NCI-H1092 treated with DMSO at 0.1 percent for 48 hours (cell line): ENCODE measurements at regions not wholly inside any gene's neighbourhood (a gene's known extent, or its start where the extent isn't known, plus 50 kb on each side); places are given as distances from the start of the nearest gene placed in this dataset.
"Not testable (repeated sequence)": the region's sequence is repeated elsewhere in the genome, so short reads cannot be mapped to it uniquely, and the experiment has no call there.

Experiments
- DNase-seq: peaks from one replicate; lab custom pipeline; 2025; lab: John Stamatoyannopoulos, UW

DNA sequence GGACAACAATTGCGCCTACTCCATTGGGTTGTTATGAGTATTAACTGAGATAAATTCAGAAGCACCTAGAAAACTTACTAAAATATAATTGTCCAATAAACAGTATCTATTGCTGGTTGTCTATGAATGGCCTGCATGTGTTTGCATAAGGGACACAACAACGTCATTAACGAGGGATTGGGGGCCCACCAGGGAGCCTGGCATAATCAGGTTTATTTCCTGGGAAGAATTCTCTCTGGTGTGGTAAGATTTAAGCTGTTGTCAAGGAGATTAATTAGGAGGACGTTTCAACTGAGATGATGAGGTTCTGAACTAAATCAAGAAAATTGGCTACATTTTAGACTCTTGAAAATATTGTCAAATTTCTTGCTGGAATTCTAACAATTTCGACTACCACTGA lies 176.1 kb upstream of the CDIN1 start:
- DNase-seq, result no peak

GRCh38 chr15:36406366-36406765 lies 173.1 kb upstream of the CDIN1 start:
- DNase-seq, result no peak

DNA sequence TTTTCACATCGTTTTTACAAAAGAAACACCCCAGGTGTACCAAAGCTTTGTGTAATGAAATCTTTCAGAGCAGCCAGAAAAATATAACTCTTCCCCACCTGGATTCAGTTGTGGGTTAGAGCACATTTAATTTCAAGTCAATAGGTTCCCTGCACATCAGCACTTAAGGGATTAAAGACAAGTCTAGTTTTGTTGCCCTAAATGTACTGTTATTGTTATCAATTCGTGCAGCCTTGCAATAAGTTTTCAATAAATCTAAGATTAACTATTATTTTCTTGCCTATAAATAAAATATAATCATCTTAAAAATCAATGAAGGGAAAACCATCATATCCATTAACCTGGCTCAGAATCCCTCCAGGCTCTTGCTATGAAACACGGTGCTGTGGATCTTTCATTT lies 172.5 kb upstream of the CDIN1 start:
- no peak for DNase-seq

DNA sequence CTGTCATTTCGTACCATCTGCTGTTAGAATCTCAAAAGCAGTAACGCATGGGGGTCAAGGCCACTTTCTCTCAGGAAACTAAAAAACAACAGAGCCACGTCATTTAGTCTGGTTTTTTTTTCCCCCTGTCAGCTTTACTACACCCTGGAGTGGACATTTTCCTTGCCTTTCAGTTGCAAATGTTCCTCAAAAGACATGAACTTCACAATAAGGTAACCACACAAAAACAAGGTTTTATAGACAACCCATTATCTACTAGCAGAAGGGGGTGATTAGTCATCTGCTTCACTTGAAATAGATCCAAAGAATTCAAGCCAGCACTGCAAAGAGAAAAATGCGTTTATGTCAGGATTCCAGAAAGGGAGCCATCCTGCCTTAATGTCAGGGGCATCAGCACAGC lies 171.8 kb upstream of the CDIN1 start:
- DNase-seq, result no peak

DNA sequence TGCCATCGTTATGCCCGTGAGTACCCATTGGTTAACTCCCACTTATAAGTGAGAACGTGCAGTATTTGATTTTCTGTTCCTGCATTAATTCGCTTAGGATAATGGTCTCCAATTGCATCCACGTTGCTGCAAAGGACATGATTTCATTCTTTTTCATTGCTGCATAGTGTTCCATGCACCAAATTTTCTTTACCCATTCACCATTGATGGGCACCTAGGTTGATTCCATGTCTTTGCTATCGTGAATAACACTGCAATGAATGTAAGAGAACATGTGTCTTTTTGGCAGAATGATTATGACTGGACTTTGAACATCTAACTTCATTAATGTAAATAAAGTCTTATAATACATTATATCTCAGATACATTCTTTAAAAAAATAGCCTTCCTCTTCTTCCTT lies 169.6 kb upstream of the CDIN1 start:
- no peak for DNase-seq

DNA sequence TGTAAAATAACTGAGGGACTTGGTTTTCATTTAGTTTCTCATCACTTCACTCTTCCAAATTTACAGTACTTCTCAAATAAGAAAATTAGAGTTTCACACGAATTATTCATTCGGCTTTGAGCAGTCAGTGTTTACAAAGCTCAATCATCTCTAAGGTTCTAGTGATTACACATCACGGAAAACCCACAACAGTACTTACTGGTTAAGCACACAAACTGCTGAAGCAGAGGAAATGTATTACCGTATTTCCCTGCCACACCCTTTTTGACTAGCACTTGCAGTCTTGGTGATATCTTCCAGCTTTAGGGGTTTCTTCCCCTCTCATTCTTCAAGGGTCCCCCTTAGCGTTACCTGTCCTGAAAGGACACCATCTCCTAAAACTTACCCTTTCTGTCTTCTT lies 164.8 kb upstream of the CDIN1 start:
- DNase-seq, result no peak

DNA sequence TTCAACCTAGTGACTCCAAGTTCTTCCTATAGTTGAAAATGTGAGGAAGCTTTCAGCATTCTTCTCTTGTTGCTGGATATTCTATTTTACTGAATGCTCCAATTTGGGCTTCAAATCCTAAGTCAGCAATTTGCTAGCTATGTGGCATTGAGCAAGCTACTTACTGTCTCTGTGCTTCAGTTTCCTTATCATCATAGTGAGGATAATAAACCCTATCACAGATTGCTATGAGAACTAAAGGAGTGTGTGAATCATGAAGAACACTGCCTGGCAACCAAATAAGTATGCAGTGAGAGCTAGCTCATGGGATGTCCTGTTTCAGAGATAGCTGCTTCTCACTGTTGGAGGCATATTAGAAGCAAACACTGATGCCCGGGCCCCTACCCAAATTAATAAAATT lies 163.8 kb upstream of the CDIN1 start:
- no peak for DNase-seq

DNA sequence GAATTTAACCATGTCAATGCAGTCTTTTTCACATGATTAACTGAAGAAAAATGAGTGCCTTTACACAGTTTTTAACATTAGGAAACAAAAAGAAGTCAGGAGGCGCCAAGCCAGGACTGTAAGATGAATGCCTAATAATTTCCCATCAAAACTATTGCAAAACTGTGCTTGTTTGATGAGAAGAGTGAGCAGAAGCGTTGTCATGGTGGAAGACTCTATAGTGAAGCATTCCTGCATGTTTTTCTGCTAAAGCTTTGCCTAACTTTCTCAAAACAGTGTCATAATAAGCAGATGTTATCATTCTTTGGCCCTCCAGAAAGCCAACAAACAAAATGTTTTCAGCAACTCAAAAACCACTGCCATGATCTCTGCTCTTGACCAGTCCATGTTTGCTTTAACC lies 156.8 kb upstream of the CDIN1 start:
- DNase-seq, result no peak

DNA sequence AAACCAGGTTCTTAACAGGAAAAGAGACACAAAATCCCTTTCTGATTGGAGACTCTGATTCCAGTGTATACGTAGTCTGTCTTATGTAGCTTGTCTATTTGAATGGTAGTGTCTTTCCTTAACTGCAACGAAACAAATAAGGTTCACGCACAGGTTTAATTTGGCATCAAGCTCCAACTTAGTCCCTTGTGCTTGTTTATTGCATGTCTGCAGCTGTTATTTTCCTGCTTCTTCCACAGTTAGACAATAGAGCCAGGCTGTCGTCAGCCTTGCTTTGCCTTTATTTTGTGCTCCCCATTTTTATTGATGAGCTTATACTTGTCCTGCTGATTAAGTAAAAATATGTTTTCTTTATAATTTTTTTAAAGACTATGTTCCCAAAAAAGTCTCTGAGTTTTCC lies 152.7 kb upstream of the CDIN1 start:
- DNase-seq, result no peak

DNA sequence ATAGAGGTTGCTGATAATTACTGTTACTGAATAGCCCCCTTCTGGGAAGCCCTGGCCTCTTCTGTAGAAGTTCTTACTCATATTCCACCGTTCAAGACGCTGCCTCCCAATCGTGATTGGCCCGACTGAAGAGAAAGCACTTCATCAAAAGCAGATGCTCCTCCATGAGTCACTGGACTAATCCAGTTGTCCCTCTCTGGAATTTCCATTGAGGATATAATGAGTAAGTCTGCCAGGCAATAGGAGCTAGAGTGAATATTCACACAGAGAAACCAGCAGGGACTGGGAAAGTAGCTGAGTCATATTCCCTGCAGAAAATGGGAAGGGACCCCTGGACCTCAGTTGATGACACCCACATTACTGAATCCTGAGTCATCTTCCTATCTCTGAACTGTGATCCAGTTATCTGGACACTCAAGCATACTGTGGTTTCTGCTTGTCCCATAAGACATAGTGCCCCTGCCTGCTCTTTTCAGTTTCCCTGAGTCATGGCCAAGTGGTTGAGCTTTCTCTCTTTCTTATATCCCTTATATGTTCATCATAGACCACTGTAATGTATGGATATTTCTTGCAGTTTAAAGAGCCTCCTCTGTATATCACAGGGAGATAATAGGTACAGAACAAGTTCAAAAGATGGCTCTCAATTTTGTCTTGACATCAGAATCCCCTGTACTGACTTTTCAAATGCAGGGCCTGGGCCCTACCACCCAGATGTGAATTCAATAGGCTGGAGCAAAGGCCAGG lies 151.2 kb upstream of the CDIN1 start:
- DNase-seq, result no peak

- DNase-seq, result no peak
These were observed 149.7 kb upstream of the CDIN1 start for GRCh38 chr15:36429707-36430106.

DNA sequence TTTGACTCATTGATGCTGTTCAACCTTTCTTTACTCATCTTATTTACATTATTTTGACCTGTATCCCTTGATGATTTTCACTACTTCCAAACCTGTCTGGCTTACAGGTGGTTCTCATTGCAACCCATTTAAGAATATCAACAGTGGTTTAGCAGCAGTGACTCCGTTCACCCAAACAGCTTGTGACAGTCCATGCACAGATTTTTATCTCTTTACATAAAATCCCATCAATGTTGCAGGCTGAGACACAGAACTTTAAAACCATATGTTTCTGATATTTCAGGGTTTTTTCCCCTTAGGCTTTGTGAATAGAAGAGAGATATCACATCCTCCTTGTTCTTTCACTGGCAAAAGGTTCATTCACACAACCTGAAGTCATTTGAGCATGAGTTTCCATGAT lies 149.1 kb upstream of the CDIN1 start:
- no peak for DNase-seq

DNA sequence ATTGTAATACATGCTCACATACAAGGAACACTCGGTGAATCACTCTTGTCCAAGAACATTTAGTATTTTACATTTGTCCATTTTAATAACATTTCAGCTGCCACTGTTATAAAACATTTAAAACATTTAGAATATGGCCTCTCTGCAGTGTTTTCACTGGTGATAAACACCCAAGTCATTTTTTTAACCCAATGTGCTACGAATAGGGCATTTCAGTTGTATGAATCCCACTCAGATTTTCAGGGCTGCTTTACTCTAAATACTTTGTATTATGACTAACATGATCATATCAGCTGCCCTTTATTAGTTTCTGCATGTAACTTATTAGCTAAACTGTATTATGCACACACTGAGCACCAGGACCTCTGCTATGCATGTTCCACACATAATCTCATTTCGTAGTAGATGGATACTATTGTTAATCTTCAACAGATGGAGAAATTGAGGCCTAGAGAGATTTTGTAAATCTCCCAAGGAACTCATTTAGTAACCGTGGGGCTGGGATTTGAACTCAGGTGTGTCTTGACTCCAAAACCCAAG lies 148.6 kb upstream of the CDIN1 start:
- no peak for DNase-seq

GRCh38 chr15:36432161-36432560 lies 147.3 kb upstream of the CDIN1 start:
- no peak for DNase-seq

DNA sequence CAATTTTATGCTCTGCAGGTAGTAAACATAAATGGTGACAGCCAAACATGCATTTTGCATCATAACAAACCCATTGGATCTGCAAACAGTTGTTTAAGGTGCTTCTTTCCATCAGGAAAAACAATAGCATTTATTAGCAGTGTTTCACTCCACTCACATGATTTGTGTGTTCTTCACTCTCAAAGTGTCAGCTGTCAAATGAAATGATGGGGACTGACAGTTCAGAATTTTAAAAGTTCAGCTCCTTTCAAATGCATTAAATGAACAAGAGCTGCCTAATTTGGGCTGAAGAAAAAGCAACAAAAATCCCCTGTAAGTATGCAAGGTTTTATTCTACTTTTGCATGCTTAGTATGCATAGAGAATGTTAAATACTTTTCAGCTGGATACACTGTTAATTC lies 145.2 kb upstream of the CDIN1 start:
- DNase-seq, result no peak

- DNase-seq, result no peak
These were observed 140.9 kb upstream of the CDIN1 start for GRCh38 chr15:36438499-36438898.

DNA sequence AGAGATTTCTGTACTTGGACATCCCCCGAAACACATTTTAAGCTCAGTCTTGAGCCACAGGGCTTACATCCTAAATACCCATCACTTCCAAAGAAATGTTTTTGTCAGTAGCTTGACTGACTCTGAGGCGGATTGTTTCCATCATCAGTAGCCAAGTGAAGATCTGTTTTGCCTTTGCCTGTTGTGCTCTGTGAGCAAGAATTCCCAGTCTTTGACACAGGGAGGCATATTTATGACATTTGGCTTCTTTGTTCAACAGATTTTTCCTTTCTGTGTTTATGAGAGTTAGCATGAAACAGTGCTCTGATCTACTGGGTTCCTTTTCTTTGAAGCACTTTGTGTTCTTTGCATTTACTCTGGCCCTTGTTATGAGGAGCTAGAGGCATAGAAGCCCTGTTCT lies 132.1 kb upstream of the CDIN1 start:
- DNase-seq, result no peak

- DNase-seq, result no peak
These were observed 131.0 kb upstream of the CDIN1 start for GRCh38 chr15:36448418-36448817.

GRCh38 chr15:36449084-36449661 lies 130.3 kb upstream of the CDIN1 start:
- DNase-seq, result no peak

DNA sequence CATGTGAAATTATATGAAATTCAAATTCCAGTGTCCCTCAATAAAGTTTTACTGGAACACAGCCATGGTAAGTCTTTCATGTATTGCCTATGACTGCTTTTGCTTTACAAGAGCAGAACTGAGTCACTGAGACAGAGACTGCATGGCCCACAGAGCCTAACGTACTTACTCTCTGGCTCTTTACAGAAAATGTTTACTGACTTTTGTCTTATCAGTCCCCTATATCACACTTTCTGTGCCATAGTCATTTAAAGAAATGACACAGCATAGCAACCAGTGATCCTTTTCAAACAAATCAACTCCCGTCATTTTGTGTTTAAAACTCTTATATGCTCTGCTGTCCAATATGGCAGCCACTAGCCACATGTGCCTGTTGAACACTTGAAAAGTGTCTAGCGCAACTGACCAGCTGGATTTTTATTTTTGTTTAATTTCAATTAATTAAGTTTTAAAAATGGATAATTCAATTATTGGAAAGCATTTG lies 129.7 kb upstream of the CDIN1 start:
- DNase-seq, result no peak

DNA sequence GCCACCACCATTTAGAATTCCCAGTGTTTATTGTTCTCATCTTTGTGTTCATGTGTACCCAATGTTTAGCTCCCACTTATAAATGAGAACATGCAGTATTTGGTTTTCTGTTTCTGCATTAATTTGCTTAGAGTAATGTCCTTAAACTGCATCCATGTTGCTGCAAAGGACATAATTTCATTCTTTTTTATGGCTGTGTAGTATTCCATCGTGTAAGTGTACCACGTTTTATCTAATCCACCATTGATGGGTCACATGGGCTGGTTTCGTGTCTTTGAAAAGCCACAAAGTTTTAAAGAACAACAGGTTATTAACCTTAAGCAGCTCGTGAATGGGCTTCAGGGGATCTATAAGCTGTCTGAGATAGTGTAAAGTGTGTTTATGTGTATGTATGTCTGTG lies 125.2 kb upstream of the CDIN1 start:
- not testable (repeated sequence) for DNase-seq

DNA sequence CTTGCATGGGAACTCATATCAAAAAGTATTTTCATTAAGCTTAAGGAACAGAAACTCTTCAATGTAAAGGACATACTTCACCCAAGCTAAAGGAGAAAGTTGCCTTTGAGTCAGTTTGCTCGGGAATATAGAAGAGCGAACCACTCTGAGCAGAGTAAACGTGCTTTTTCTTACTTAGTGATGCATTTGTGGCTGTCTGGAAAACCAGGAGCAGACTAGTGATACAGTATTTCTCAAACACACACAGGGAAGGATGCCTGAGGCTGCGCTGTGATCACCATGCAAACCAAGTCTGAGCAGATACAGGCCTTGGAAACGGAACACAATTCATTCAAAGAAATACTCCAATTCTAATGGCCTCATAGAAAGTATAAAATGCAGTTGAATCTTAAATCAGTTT lies 121.0 kb upstream of the CDIN1 start:
- DNase-seq, result no peak

- no peak for DNase-seq
These were observed 114.1 kb upstream of the CDIN1 start for GRCh38 chr15:36465304-36465703.

- no peak for DNase-seq
These were observed 110.7 kb upstream of the CDIN1 start for GRCh38 chr15:36468746-36469145.
